ENCODE measurements at regions not wholly inside any gene's neighbourhood (a gene's known extent, or its start where the extent isn't known, plus 50 kb on each side); places are given as distances from the start of the nearest gene placed in this dataset.

GRCh38 chr10:108003061-108003460 is 838.6 kb upstream of the SORCS1 start:
- DNase-seq (ENCODE audit: insufficient read length, low spot score) (no peak), FAIRE-seq (no peak)
- no peak for TF ChIP-seq POLR2A (IDR thresholded peaks at IDR 0.05; ENCODE audit: low read depth, low read length)
- TF ChIP-seq PAX5 (IDR thresholded peaks at IDR 0.05; ENCODE audit: insufficient read depth, low read length, severe bottlenecking): no peak
- no peak for TF ChIP-seq POLR2AphosphoS5 (IDR thresholded peaks at IDR 0.05; ENCODE audit: low read depth, low read length)
- TF ChIP-seq TAF1 (IDR thresholded peaks at IDR 0.05; ENCODE audit: low read depth, low read length): no peak
- TF ChIP-seq POU2F2 (IDR thresholded peaks at IDR 0.05; ENCODE audit: low read depth, low read length): no peak
- no peak for TF ChIP-seq SPI1 (IDR thresholded peaks at IDR 0.05; ENCODE audit: low read depth, low read length)

- DNase-seq (ENCODE audit: insufficient read length, low spot score) (no peak), FAIRE-seq (no peak)
- no peak for TF ChIP-seq POU2F2 (IDR thresholded peaks at IDR 0.05; ENCODE audit: low read depth, low read length)
- no peak for TF ChIP-seq PAX5 (IDR thresholded peaks at IDR 0.05; ENCODE audit: insufficient read depth, low read length, severe bottlenecking)
- TF ChIP-seq POLR2AphosphoS5 (IDR thresholded peaks at IDR 0.05; ENCODE audit: low read depth, low read length): no peak
- no peak for TF ChIP-seq TAF1 (IDR thresholded peaks at IDR 0.05; ENCODE audit: low read depth, low read length)
- TF ChIP-seq POLR2A (IDR thresholded peaks at IDR 0.05; ENCODE audit: low read depth, low read length): no peak
- no peak for TF ChIP-seq SPI1 (IDR thresholded peaks at IDR 0.05; ENCODE audit: low read depth, low read length)
These were observed 835.9 kb upstream of the SORCS1 start for GRCh38 chr10:108000365-108000764.

DNA sequence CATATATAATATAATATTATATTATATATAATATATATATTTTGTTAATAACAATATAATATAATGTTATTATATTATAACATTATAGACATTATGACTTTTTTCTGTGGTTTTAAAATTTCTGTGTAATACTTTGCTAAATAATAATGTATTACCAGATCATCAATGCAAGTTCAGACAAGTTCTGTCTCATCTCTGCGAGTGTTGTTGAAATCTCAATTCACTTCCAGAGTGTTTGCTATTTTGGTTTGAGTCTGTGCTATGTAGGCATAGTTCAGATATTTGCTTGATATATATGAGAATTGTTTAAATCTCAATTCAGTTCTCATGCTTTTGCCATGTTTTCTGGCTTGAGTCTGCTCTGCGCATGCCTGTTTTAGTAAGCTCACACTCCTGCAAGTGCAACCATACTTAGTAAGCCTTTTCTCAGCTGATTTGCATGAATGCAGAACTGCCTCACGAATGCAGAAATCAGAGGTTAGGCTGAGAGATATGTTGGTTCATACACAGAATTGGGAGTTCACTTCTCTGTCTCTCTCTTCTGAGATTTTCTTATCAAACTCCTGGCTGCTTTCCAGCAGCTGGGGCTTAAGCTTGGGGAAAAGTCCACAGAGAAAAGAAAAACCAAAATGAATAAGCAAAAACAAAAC is 830.2 kb upstream of the SORCS1 start:
- no peak for FAIRE-seq
- no peak for TF ChIP-seq POLR2AphosphoS5 (IDR thresholded peaks at IDR 0.05; ENCODE audit: low read depth, low read length)
- TF ChIP-seq POU2F2 (IDR thresholded peaks at IDR 0.05; ENCODE audit: low read depth, low read length): 0 out of 2 replicates have a peak, but pooled peaks have one; percentile 44
- DNase-seq (ENCODE audit: insufficient read length, low spot score): no peak

DNA sequence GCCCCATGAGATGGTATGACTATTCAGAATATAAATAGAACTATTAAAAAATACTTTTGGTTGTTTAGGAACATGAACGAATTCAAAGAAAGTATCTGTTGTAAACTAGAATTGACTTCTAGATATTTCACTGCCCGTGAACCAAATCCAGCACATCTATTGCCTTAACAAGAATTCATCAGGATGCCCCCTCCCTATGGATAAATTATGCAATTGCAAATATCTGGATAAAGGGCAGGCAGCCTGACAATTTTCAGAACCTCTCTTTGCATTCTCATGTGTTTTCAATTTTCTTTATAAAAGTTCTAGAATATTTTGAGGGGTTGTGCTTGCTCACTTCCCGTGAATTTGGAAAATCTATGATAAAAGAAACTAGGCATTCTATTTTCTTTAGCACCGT is 822.1 kb upstream of the SORCS1 start:
- DNase-seq (ENCODE audit: insufficient read length, low spot score): no peak
- TF ChIP-seq POU2F2 (IDR thresholded peaks at IDR 0.05; ENCODE audit: low read depth, low read length): no peak
- TF ChIP-seq PAX5 (IDR thresholded peaks at IDR 0.05; ENCODE audit: insufficient read depth, low read length, severe bottlenecking): no peak
- no peak for TF ChIP-seq TAF1 (IDR thresholded peaks at IDR 0.05; ENCODE audit: low read depth, low read length)
- no peak for TF ChIP-seq SPI1 (IDR thresholded peaks at IDR 0.05; ENCODE audit: low read depth, low read length)
- TF ChIP-seq POLR2A (IDR thresholded peaks at IDR 0.05; ENCODE audit: low read depth, low read length): no peak
- no peak for TF ChIP-seq POLR2AphosphoS5 (IDR thresholded peaks at IDR 0.05; ENCODE audit: low read depth, low read length)
- FAIRE-seq: no peak

- DNase-seq (ENCODE audit: insufficient read length, low spot score) (no peak), FAIRE-seq (no peak)
- TF ChIP-seq POLR2AphosphoS5 (IDR thresholded peaks at IDR 0.05; ENCODE audit: low read depth, low read length): no peak
- no peak for TF ChIP-seq SPI1 (IDR thresholded peaks at IDR 0.05; ENCODE audit: low read depth, low read length)
- TF ChIP-seq PAX5 (IDR thresholded peaks at IDR 0.05; ENCODE audit: insufficient read depth, low read length, severe bottlenecking): no peak
These were observed 820.1 kb upstream of the SORCS1 start for GRCh38 chr10:107984581-107984980.

- FAIRE-seq (no peak), DNase-seq (ENCODE audit: insufficient read length, low spot score) (no peak)
- TF ChIP-seq POU2F2 (IDR thresholded peaks at IDR 0.05; ENCODE audit: low read depth, low read length) (no peak), PAX5 (IDR thresholded peaks at IDR 0.05; ENCODE audit: insufficient read depth, low read length, severe bottlenecking) (no peak), SPI1 (IDR thresholded peaks at IDR 0.05; ENCODE audit: low read depth, low read length) (no peak), TAF1 (IDR thresholded peaks at IDR 0.05; ENCODE audit: low read depth, low read length) (no peak), POLR2AphosphoS5 (IDR thresholded peaks at IDR 0.05; ENCODE audit: low read depth, low read length) (no peak), POLR2A (IDR thresholded peaks at IDR 0.05; ENCODE audit: low read depth, low read length) (no peak)
These were observed 819.6 kb upstream of the SORCS1 start for GRCh38 chr10:107984149-107984548.

- no peak for DNase-seq (ENCODE audit: insufficient read length, low spot score)
- no peak for FAIRE-seq
- TF ChIP-seq SPI1 (IDR thresholded peaks at IDR 0.05; ENCODE audit: low read depth, low read length): no peak
- TF ChIP-seq POLR2A (IDR thresholded peaks at IDR 0.05; ENCODE audit: low read depth, low read length): no peak
These were observed 813.9 kb upstream of the SORCS1 start for GRCh38 chr10:107978455-107978854.

DNA sequence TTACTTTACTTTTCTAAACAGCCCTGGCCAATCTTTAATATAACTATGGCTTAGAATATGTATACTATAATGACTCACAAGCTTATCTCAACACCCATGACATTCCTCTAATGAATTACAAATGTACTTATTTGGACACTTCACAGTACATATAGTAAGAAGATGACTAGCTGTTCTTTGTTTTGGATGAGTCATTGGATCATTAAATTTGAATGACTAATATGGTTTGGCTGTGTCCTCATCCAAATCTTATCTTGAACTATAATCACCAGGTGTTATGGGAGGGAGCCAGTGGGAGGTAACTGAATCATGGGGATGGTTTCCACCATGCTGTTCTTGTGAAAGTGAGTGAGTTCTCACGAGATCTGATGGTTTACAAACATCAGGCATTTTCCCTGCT is 807.5 kb upstream of the SORCS1 start:
- FAIRE-seq (no peak), DNase-seq (ENCODE audit: insufficient read length, low spot score) (no peak)
- TF ChIP-seq SPI1 (IDR thresholded peaks at IDR 0.05; ENCODE audit: low read depth, low read length) (no peak), POU2F2 (IDR thresholded peaks at IDR 0.05; ENCODE audit: low read depth, low read length) (no peak), PAX5 (IDR thresholded peaks at IDR 0.05; ENCODE audit: insufficient read depth, low read length, severe bottlenecking) (no peak), TAF1 (IDR thresholded peaks at IDR 0.05; ENCODE audit: low read depth, low read length) (no peak), POLR2AphosphoS5 (IDR thresholded peaks at IDR 0.05; ENCODE audit: low read depth, low read length) (no peak), POLR2A (IDR thresholded peaks at IDR 0.05; ENCODE audit: low read depth, low read length) (no peak)

GRCh38 chr10:107971411-107971810 is 806.9 kb upstream of the SORCS1 start:
- no peak for DNase-seq (ENCODE audit: insufficient read length, low spot score)
- no peak for TF ChIP-seq PAX5 (IDR thresholded peaks at IDR 0.05; ENCODE audit: insufficient read depth, low read length, severe bottlenecking)
- TF ChIP-seq POLR2AphosphoS5 (IDR thresholded peaks at IDR 0.05; ENCODE audit: low read depth, low read length): no peak
- TF ChIP-seq POU2F2 (IDR thresholded peaks at IDR 0.05; ENCODE audit: low read depth, low read length): no peak
- no peak for TF ChIP-seq SPI1 (IDR thresholded peaks at IDR 0.05; ENCODE audit: low read depth, low read length)
- TF ChIP-seq TAF1 (IDR thresholded peaks at IDR 0.05; ENCODE audit: low read depth, low read length): no peak
- no peak for TF ChIP-seq POLR2A (IDR thresholded peaks at IDR 0.05; ENCODE audit: low read depth, low read length)
- no peak for FAIRE-seq

DNA sequence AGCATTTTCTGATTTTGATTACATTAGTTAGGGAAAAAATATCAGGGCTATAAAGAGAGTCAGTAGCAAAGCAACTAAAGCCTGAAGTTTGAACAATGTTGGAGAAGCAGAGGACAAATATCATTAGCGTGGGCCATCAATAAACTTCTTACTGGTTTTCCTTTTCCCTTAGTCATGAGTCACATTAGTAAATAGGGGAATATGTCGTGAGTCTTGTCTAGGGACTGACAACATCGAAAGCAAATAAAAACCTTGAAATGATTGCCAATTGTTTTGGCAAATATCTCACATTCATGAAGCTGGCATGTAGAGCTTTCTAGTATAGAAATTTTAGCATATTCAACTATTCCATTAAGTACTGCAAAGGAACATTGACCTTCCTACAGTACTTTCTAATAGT is 806.0 kb upstream of the SORCS1 start:
- DNase-seq (ENCODE audit: insufficient read length, low spot score): no peak
- FAIRE-seq: no peak
- no peak for TF ChIP-seq POU2F2 (IDR thresholded peaks at IDR 0.05; ENCODE audit: low read depth, low read length)
- TF ChIP-seq PAX5 (IDR thresholded peaks at IDR 0.05; ENCODE audit: insufficient read depth, low read length, severe bottlenecking): no peak
- no peak for TF ChIP-seq SPI1 (IDR thresholded peaks at IDR 0.05; ENCODE audit: low read depth, low read length)
- no peak for TF ChIP-seq POLR2A (IDR thresholded peaks at IDR 0.05; ENCODE audit: low read depth, low read length)
- no peak for TF ChIP-seq POLR2AphosphoS5 (IDR thresholded peaks at IDR 0.05; ENCODE audit: low read depth, low read length)
- TF ChIP-seq TAF1 (IDR thresholded peaks at IDR 0.05; ENCODE audit: low read depth, low read length): no peak
